Fibroblast of lung (primary cell): ENCODE measurements at regions not wholly inside any gene's neighbourhood (a gene's known extent, or its start where the extent isn't known, plus 50 kb on each side); places are given as distances from the start of the nearest gene placed in this dataset.

Experiments used
- DNase-seq, 2 donors: peaks; one replicate each; pipeline versions ENCODE4 v3.0.0 to v3.0.0-alpha.2; 2010; ENCODE audit warnings: low read depth in 2 of 2
- H2AFZ ChIP-seq: 2 replicates; pipeline ENCODE4 v1.5.1; 2012; ENCODE audit warnings: low read length, control low read depth, inconsistent platforms
- H3K27ac ChIP-seq: 2 replicates; pipeline ENCODE4 v1.5.1; 2011; ENCODE audit warnings: low read length, control low read depth; ENCODE audit not compliant: insufficient read depth
- H3K27me3 ChIP-seq: 2 replicates; pipeline ENCODE4 v1.5.1; 2011; ENCODE audit warnings: mild to moderate bottlenecking, low read length; ENCODE audit not compliant: control insufficient read depth, insufficient read depth
- H3K36me3 ChIP-seq: 2 replicates; pipeline ENCODE4 v1.5.1; 2011; ENCODE audit warnings: low read length; ENCODE audit not compliant: control insufficient read depth, insufficient read depth
- H3K4me1 ChIP-seq: 2 replicates; pipeline ENCODE4 v1.5.1; 2011; ENCODE audit warnings: low read length; ENCODE audit not compliant: control insufficient read depth, insufficient read depth; ENCODE audit errors: extremely low read depth
- H3K4me2 ChIP-seq: 2 replicates; pipeline ENCODE4 v1.5.1; 2011; ENCODE audit warnings: low read length, control low read depth; ENCODE audit not compliant: insufficient read depth; ENCODE audit errors: extremely low read depth
- H3K4me3 ChIP-seq, 4 experiments: fragments of 200-600 bp in 1 of 4; sonication (generic) in 1 of 4; replicated peaks in 1 of 4; 2 replicates each; pipeline ENCODE4 v1.5.1; 2011 to 2016; ENCODE audit warnings: low read length in 4 of 4, low read depth in 3 of 4, mild to moderate bottlenecking in 3 of 4, control low read depth in 2 of 4, inconsistent platforms in 1 of 4, mixed read lengths in 1 of 4; ENCODE audit not compliant: insufficient read depth in 1 of 4; ENCODE audit errors: control extremely low read depth in 1 of 4
- H3K79me2 ChIP-seq: 2 replicates; pipeline ENCODE4 v1.5.1; 2012; ENCODE audit warnings: mild to moderate bottlenecking, low read length, inconsistent platforms; ENCODE audit not compliant: control insufficient read depth, insufficient read depth
- H3K9ac ChIP-seq: 2 replicates; pipeline ENCODE4 v1.5.1; 2011; ENCODE audit warnings: mild to moderate bottlenecking, low read length, control low read depth; ENCODE audit not compliant: insufficient read depth
- H3K9me3 ChIP-seq: 2 replicates; pipeline ENCODE4 v1.5.1; 2012; ENCODE audit warnings: low read depth, low read length; ENCODE audit not compliant: control insufficient read depth, insufficient read depth
- H4K20me1 ChIP-seq: 2 replicates; pipeline ENCODE4 v1.5.1; 2011; ENCODE audit warnings: low read length; ENCODE audit not compliant: control insufficient read depth, insufficient read depth; ENCODE audit errors: extremely low read depth
- EZH2 ChIP-seq: IDR thresholded peaks from 2 replicates; pipeline ENCODE4 v1.5.1; 2012; ENCODE audit warnings: low read length, control low read depth, mild to moderate bottlenecking; ENCODE audit errors: missing control alignments
- TF ChIP-seq, protein P1 (sequence below), 2 donors: IDR thresholded peaks in 1 of 2; conservative IDR thresholded peaks in 1 of 2; 1 replicate in 1 of 2; 2 replicates in 1 of 2; pipeline ENCODE4 v1.5.1; 2011 to 2012; ENCODE audit warnings: low read length in 2 of 2, control low read depth in 1 of 2, inconsistent platforms in 1 of 2, low read depth in 1 of 2, mild to moderate bottlenecking in 1 of 2

DNA sequence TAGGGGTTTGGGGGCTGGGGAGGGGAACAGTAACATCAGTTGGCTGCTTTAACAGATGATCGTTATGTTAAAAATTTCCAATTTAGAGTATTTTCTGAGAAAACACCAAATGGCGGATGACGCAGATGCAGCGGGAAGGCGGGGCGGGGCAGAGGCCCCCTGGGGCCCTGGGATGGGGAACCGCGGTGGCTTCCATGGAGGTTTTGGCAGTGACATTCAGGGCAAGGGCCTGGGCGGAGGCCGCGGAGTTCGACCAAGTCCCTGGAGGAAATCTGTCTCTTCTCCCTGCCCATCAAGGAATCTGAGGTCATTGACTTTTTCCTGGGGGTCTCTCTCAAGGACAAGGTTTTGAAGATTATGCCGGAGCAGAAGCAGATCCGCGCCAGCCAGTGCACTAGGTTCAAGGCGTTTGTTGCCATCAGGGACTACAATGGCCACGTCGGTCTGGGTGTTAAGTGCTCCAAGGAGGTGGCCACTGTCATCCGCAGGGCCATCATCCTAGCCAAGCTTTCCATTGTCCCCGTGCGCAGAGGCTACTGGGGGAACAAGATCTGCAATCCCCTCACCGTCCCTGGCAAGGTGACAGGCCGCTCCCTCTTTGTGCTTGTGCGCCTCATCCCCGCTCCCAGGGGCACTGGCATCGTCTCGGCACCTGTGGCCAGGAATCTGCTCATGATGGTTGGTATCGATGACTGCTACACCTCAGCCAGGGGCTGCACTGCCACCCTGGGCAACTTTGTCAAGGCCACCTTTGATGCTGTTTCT lies 310.2 kb downstream of the PTPRC start:
- H4K20me1 ChIP-seq = no peaks in the 10 kb centered on the region
- H3K27me3 ChIP-seq = no peaks in the 10 kb centered on the region
- no peaks in the 10 kb centered on the region for H3K79me2 ChIP-seq
- DNase-seq = no peak
- no peak overlapping the region for H3K9ac ChIP-seq
- H3K36me3 ChIP-seq = no peaks in the 10 kb centered on the region
- no peaks in the 10 kb centered on the region for H3K4me1 ChIP-seq
- no peak overlapping the region for H2AFZ ChIP-seq
- TF ChIP-seq, protein P1, sequence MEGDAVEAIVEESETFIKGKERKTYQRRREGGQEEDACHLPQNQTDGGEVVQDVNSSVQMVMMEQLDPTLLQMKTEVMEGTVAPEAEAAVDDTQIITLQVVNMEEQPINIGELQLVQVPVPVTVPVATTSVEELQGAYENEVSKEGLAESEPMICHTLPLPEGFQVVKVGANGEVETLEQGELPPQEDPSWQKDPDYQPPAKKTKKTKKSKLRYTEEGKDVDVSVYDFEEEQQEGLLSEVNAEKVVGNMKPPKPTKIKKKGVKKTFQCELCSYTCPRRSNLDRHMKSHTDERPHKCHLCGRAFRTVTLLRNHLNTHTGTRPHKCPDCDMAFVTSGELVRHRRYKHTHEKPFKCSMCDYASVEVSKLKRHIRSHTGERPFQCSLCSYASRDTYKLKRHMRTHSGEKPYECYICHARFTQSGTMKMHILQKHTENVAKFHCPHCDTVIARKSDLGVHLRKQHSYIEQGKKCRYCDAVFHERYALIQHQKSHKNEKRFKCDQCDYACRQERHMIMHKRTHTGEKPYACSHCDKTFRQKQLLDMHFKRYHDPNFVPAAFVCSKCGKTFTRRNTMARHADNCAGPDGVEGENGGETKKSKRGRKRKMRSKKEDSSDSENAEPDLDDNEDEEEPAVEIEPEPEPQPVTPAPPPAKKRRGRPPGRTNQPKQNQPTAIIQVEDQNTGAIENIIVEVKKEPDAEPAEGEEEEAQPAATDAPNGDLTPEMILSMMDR (conservative IDR thresholded peaks at IDR 0.05 in 1 of 2, IDR thresholded peaks at IDR 0.05 in 1 of 2; ENCODE audit: low read depth in 1 of 2, low read length in 2 of 2) = no peak
- TF ChIP-seq EZH2 = no peak
- no peak overlapping the region for H3K27ac ChIP-seq
- no peaks in the 10 kb centered on the region for H3K9me3 ChIP-seq
- no peak overlapping the region for H3K4me2 ChIP-seq
- no peak overlapping the region for H3K4me3 ChIP-seq

- no peak for DNase-seq
- no peak overlapping the region for H2AFZ ChIP-seq
- H3K27ac ChIP-seq = no peak overlapping the region
- H4K20me1 ChIP-seq = no peaks in the 10 kb centered on the region
- no peaks in the 10 kb centered on the region for H3K9me3 ChIP-seq
- TF ChIP-seq EZH2 = no peak
- no peak overlapping the region for H3K4me3 ChIP-seq
- no peak overlapping the region for H3K4me2 ChIP-seq
- no peak overlapping the region for H3K9ac ChIP-seq
- H3K79me2 ChIP-seq = no peaks in the 10 kb centered on the region
- H3K27me3 ChIP-seq = no peaks in the 10 kb centered on the region
- no peaks in the 10 kb centered on the region for H3K4me1 ChIP-seq
- no peaks in the 10 kb centered on the region for H3K36me3 ChIP-seq
Observed at GRCh38 chr1:198950036-198950435, 311.2 kb downstream of the PTPRC start.

DNA sequence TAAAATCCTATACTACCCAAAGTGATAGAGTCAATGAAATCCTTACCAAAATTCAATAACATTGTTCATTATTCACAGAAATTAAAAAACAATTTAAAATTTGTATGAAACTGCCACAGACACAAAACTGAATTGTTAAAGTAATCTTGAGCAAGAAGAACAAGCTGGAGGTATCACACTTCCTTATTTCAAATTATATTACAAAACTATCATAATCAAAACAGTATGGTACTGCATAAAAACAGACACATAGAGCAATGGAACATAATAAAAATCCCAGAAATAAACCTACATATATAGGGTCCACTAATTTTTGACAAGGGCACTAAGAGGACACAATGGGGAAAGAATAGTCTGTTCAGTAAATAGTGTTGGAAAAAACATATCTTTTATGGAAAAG lies 316.2 kb downstream of the PTPRC start:
- TF ChIP-seq, protein P1 (conservative IDR thresholded peaks at IDR 0.05 in 1 of 2, IDR thresholded peaks at IDR 0.05 in 1 of 2; ENCODE audit: low read depth in 1 of 2, low read length in 2 of 2) = no peak
- no peak for TF ChIP-seq EZH2
- Histone ChIP-seq H3K4me3 (no peak overlapping the region), H3K4me2 (no peak overlapping the region), H3K79me2 (no peaks in the 10 kb centered on the region), H3K9me3 (no peaks in the 10 kb centered on the region), H3K4me1 (no peaks in the 10 kb centered on the region), H2AFZ (no peak overlapping the region), H3K27me3 (no peaks in the 10 kb centered on the region), H3K36me3 (no peaks in the 10 kb centered on the region), H3K9ac (no peak overlapping the region), H4K20me1 (no peaks in the 10 kb centered on the region), H3K27ac (no peak overlapping the region)
- no peak for DNase-seq
